ENCODE measurements at regions not wholly inside any gene's neighbourhood (a gene's known extent, or its start where the extent isn't known, plus 50 kb on each side); places are given as distances from the start of the nearest gene placed in this dataset.

GRCh38 chr2:176553685-176554100 lies 284.5 kb downstream of the MTX2 start:
- Histone ChIP-seq H3K9me3 (ENCODE audit: control insufficient read depth, insufficient read depth, low read depth, low read length) (no peaks in the 10 kb centered on the region), H3K27me3 (ENCODE audit: control insufficient read depth, insufficient read depth, low read length) (no peaks in the 10 kb centered on the region), H3K27ac (ENCODE audit: low read length) (peak overlapping the region; percentile 73), H3K36me3 (ENCODE audit: control insufficient read depth, insufficient read depth, low read length) (no peaks in the 10 kb centered on the region), H3K4me1 (ENCODE audit: control insufficient read depth, insufficient read depth, low read length) (peaks cover 5% of the 10 kb centered on the region; the same call in 1 of the 2 replicates), H3K4me3 (ENCODE audit: low read depth in 2 of 2, low read length in 2 of 2) (peak overlapping the region; percentile 49 to 78)
- peak; percentile 22 for DNase-seq (ENCODE audit: low read depth, low spot score)
- TF ChIP-seq REST (IDR thresholded peaks at IDR 0.05; ENCODE audit: insufficient read depth in 1 of 2, low read depth in 2 of 2, low read length in 1 of 2), result no peak
- TF ChIP-seq CTCF (IDR thresholded peaks at IDR 0.05), result peak; percentile 15; the same call in 1 of the 2 replicates
- CTCF ChIA-PET, result interaction anchor here (0.5 to 1.7 kb wide), 6 partner anchors 83 to 595 kb away, joined by 3 to 6 read pairs (median 4); no protein-coding TSS in a partner anchor
- no TSS peak for BruUV-seq (replicated peaks)
- ATAC-seq, result peak; percentile 97
- POLR2A ChIA-PET, result no interaction called here
- in situ Hi-C loops (cut with HindIII; ENCODE audit: low pct_unique_long_range_greater_than_20kb, low sequenced_read_pairs), result no loop called here
- intact Hi-C loops (cut with micrococcal nuclease; ENCODE audit: unreplicated experiment), result loop anchor here (1.0 to 5.0 kb wide), 4 partner anchors 84 to 419 kb away; no protein-coding TSS in a partner anchor

GRCh38 chr2:176554101-176555048 lies 285.1 kb downstream of the MTX2 start:
- intact Hi-C loops (cut with micrococcal nuclease; ENCODE audit: unreplicated experiment) (loop anchor here (1.0 to 5.0 kb wide), 3 partner anchors 83 to 413 kb away; no protein-coding TSS in a partner anchor), in situ Hi-C loops (cut with HindIII; ENCODE audit: low pct_unique_long_range_greater_than_20kb, low sequenced_read_pairs) (no loop called here)
- peak; percentile 32 for DNase-seq (ENCODE audit: low read depth, low spot score)
- ChIA-PET CTCF (interaction anchor here (0.5 to 1.7 kb wide), 13 partner anchors 83 to 1075 kb away, joined by 3 to 14 read pairs (median 3); partner anchors contain the start of gene MTX2), POLR2A (no interaction called here)
- no peaks in the 10 kb centered on the region for H3K9me3 ChIP-seq (ENCODE audit: control insufficient read depth, insufficient read depth, low read depth, low read length)
- no peaks in the 10 kb centered on the region for H3K36me3 ChIP-seq (ENCODE audit: control insufficient read depth, insufficient read depth, low read length)
- peak; percentile 78 for ATAC-seq
- no TSS peak for BruUV-seq (replicated peaks)
- TF ChIP-seq TCF7L2 (IDR thresholded peaks at IDR 0.05; ENCODE audit: low read depth, low read length), result no peak
- TF ChIP-seq CTCF (IDR thresholded peaks at IDR 0.05), result peak; percentile 81
- TF ChIP-seq SIN3A (IDR thresholded peaks at IDR 0.05; ENCODE audit: borderline replicate concordance, insufficient read depth, low read depth, low read length), result no peak
- H3K4me3 ChIP-seq (ENCODE audit: low read depth in 2 of 2, low read length in 2 of 2), result peak overlapping the region; percentile 49 to 78
- peak overlapping the region; percentile 73 for H3K27ac ChIP-seq (ENCODE audit: low read length)
- no peaks in the 10 kb centered on the region for H3K27me3 ChIP-seq (ENCODE audit: control insufficient read depth, insufficient read depth, low read length)
- peaks cover 5% of the 10 kb centered on the region; the same call in 1 of the 2 replicates for H3K4me1 ChIP-seq (ENCODE audit: control insufficient read depth, insufficient read depth, low read length)
